ENCODE measurements at regions not wholly inside any gene's neighbourhood (a gene's known extent, or its start where the extent isn't known, plus 50 kb on each side); places are given as distances from the start of the nearest gene placed in this dataset.

GRCh38 chr5:15064396-15064795 lies 192.8 kb upstream of the ANKH start:
- TF ChIP-seq CTCF (IDR thresholded peaks at IDR 0.05): no peak
- no peak for TF ChIP-seq POLR2AphosphoS5 (IDR thresholded peaks at IDR 0.05)
- TF ChIP-seq POLR2A (IDR thresholded peaks at IDR 0.05): no peak
- no peak for TF ChIP-seq EP300 (IDR thresholded peaks at IDR 0.05)
- 60 to 89% (median 81%) methylated on average over 2 of the region's 2 CpGs for WGBS, 5 donors
- intact Hi-C loops (cut with DNase I; ENCODE audit: low total_unique reads): no loop called here
- H3K27ac ChIP-seq: no peak overlapping the region
- no peaks in the 10 kb centered on the region for H3K27me3 ChIP-seq
- no peak overlapping the region for H3K4me3 ChIP-seq
- H3K9me3 ChIP-seq: no peaks in the 10 kb centered on the region
- no peaks in the 10 kb centered on the region for H3K4me1 ChIP-seq
- no peaks in the 10 kb centered on the region for H3K36me3 ChIP-seq
- DNase-seq: no peak

GRCh38 chr5:15056988-15057592 lies 185.5 kb upstream of the ANKH start:
- no peaks in the 10 kb centered on the region for H3K4me1 ChIP-seq
- no peak overlapping the region for H3K4me3 ChIP-seq
- no peak for DNase-seq
- intact Hi-C loops (cut with DNase I; ENCODE audit: low total_unique reads): no loop called here
- H3K36me3 ChIP-seq: no peaks in the 10 kb centered on the region
- 82 to 91% (median 88%) methylated on average over 6 of the region's 6 CpGs for WGBS, 5 donors
- no peaks in the 10 kb centered on the region for H3K27me3 ChIP-seq
- no peak for TF ChIP-seq EP300 (IDR thresholded peaks at IDR 0.05)
- no peak for TF ChIP-seq POLR2AphosphoS5 (IDR thresholded peaks at IDR 0.05)
- TF ChIP-seq CTCF (IDR thresholded peaks at IDR 0.05): no peak
- no peak for TF ChIP-seq POLR2A (IDR thresholded peaks at IDR 0.05)
- peaks cover 1 to 9% (median 3%) of the 10 kb centered on the region in 4 donors for H3K9me3 ChIP-seq
- no peak overlapping the region for H3K27ac ChIP-seq

GRCh38 chr5:15044521-15044920 lies 172.9 kb upstream of the ANKH start:
- intact Hi-C loops (cut with DNase I; ENCODE audit: low total_unique reads): no loop called here
- no peak for TF ChIP-seq POLR2AphosphoS5 (IDR thresholded peaks at IDR 0.05)
- TF ChIP-seq POLR2A (IDR thresholded peaks at IDR 0.05): no peak
- TF ChIP-seq CTCF (IDR thresholded peaks at IDR 0.05): no peak
- TF ChIP-seq EP300 (IDR thresholded peaks at IDR 0.05): no peak
- H3K36me3 ChIP-seq: no peaks in the 10 kb centered on the region
- no peak for DNase-seq
- no peaks in the 10 kb centered on the region for H3K27me3 ChIP-seq
- no peak overlapping the region for H3K4me3 ChIP-seq
- H3K4me1 ChIP-seq: no peaks in the 10 kb centered on the region
- no peak overlapping the region for H3K27ac ChIP-seq
- peaks cover 0 to 6% (median 0%) of the 10 kb centered on the region in 4 donors for H3K9me3 ChIP-seq
- 54 to 66% (median 60%) methylated on average over 3 of the region's 3 CpGs for WGBS, 5 donors

GRCh38 chr5:15037247-15037908 lies 165.8 kb upstream of the ANKH start:
- H3K4me1 ChIP-seq: peaks cover 0 to 5% (median 2%) of the 10 kb centered on the region in 4 donors
- H3K27me3 ChIP-seq: no peaks in the 10 kb centered on the region
- intact Hi-C loops (cut with DNase I; ENCODE audit: low total_unique reads): no loop called here
- WGBS, 5 donors: 26 to 44% (median 31%) methylated on average over 4 of the region's 4 CpGs
- H3K36me3 ChIP-seq: no peaks in the 10 kb centered on the region
- H3K9me3 ChIP-seq: peaks cover 0 to 17% (median 2%) of the 10 kb centered on the region in 4 donors
- no peak for TF ChIP-seq POLR2A (IDR thresholded peaks at IDR 0.05)
- TF ChIP-seq EP300 (IDR thresholded peaks at IDR 0.05): no peak
- TF ChIP-seq POLR2AphosphoS5 (IDR thresholded peaks at IDR 0.05): no peak
- TF ChIP-seq CTCF (IDR thresholded peaks at IDR 0.05): no peak
- H3K4me3 ChIP-seq: no peak overlapping the region
- no peak overlapping the region for H3K27ac ChIP-seq
- no peak for DNase-seq
